ENCODE measurements at regions not wholly inside any gene's neighbourhood (a gene's known extent, or its start where the extent isn't known, plus 50 kb on each side); places are given as distances from the start of the nearest gene placed in this dataset.
A peak's percentile ranks its signal among the peaks of the same experiment; 100 is the strongest.

DNA sequence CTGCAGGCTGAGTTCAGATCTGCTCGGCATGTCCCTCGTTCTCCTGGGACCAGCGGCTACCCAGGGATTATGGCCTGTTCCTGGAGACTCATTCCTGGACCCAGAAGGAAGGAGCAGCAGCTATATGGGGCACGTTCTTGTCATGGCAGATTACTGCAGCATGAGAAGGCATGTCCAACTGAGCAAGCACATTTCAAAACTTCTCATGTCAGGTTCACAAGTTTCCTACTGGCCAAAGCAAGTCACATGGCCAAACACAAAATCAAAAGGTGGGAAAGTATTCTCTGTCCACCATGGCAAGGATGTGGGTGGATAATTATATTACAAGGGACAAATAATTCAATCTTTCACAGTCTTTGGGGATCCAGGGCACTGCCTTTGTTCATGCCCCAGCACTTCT, 71.9 kb upstream of the C15orf39 start:
- no peaks in the 10 kb centered on the region for H3K27me3 ChIP-seq
- H3K4me1 ChIP-seq: peaks cover 22% of the 10 kb centered on the region
- no peaks in the 10 kb centered on the region for H3K9me3 ChIP-seq
- H3K27ac ChIP-seq: no peak overlapping the region
- H4K20me1 ChIP-seq: no peaks in the 10 kb centered on the region
- H3K4me3 ChIP-seq: no peak overlapping the region
- H3K36me3 ChIP-seq: no peaks in the 10 kb centered on the region
- H3K4me2 ChIP-seq: no peak overlapping the region
- no peak overlapping the region for H3K9ac ChIP-seq
- TF ChIP-seq Cebpa-rat (IDR thresholded peaks at IDR 0.05): no peak

DNA sequence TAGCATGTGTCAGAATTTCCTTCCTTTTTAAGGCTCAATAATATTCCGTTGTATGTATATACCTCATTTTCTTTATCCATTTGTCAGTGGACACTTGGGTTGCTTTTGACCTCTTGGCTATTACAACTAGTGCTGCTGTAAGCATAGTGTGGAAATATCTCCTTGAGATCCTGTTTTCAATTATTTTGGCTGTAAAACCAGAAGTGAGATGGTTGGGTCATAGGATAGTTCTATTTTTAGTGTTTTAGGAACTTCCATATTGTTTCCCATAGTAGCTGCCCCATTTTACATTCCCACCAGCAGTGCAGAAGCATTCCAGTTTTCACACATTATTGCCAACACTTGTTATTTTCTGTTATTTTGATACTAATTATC, 70.4 kb upstream of the C15orf39 start:
- Histone ChIP-seq H3K4me2 (peak overlapping the region; percentile 17; the same call in 1 of the 2 replicates), H4K20me1 (no peaks in the 10 kb centered on the region), H3K4me3 (no peak overlapping the region), H3K9ac (no peak overlapping the region), H3K36me3 (no peaks in the 10 kb centered on the region), H3K27ac (no peak overlapping the region), H3K9me3 (no peaks in the 10 kb centered on the region), H3K27me3 (no peaks in the 10 kb centered on the region), H3K4me1 (peaks cover 9% of the 10 kb centered on the region; the same call in 1 of the 2 replicates)
- no peak for TF ChIP-seq Cebpa-rat (IDR thresholded peaks at IDR 0.05)

GRCh38 chr15:75134748-75135147, 66.9 kb upstream of the C15orf39 start:
- Histone ChIP-seq H4K20me1 (no peaks in the 10 kb centered on the region), H3K27me3 (no peaks in the 10 kb centered on the region), H3K4me3 (no peak overlapping the region), H3K4me2 (no peak overlapping the region), H3K36me3 (no peaks in the 10 kb centered on the region), H3K4me1 (peaks cover 9% of the 10 kb centered on the region; the same call in 1 of the 2 replicates), H3K27ac (no peak overlapping the region), H3K9ac (no peak overlapping the region), H3K9me3 (peaks cover 9% of the 10 kb centered on the region; the same call in 1 of the 2 replicates)
- no peak for TF ChIP-seq Cebpa-rat (IDR thresholded peaks at IDR 0.05)

- no peaks in the 10 kb centered on the region for H4K20me1 ChIP-seq
- no peaks in the 10 kb centered on the region for H3K36me3 ChIP-seq
- H3K4me2 ChIP-seq: no peak overlapping the region
- H3K9me3 ChIP-seq: peaks cover 22% of the 10 kb centered on the region
- peaks cover 2% of the 10 kb centered on the region; the same call in 1 of the 2 replicates for H3K4me1 ChIP-seq
- TF ChIP-seq Cebpa-rat (IDR thresholded peaks at IDR 0.05): no peak
- no peak overlapping the region for H3K4me3 ChIP-seq
- H3K27ac ChIP-seq: no peak overlapping the region
- no peaks in the 10 kb centered on the region for H3K27me3 ChIP-seq
- H3K9ac ChIP-seq: no peak overlapping the region
Observed at GRCh38 chr15:75136118-75136517, 65.6 kb upstream of the C15orf39 start.

GRCh38 chr15:75136758-75137157, 64.9 kb upstream of the C15orf39 start:
- H3K9ac ChIP-seq: no peak overlapping the region
- H3K27me3 ChIP-seq: no peaks in the 10 kb centered on the region
- no peak overlapping the region for H3K4me2 ChIP-seq
- no peaks in the 10 kb centered on the region for H3K36me3 ChIP-seq
- no peaks in the 10 kb centered on the region for H4K20me1 ChIP-seq
- peaks cover 29% of the 10 kb centered on the region for H3K9me3 ChIP-seq
- H3K4me1 ChIP-seq: no peaks in the 10 kb centered on the region
- TF ChIP-seq Cebpa-rat (IDR thresholded peaks at IDR 0.05): no peak
- no peak overlapping the region for H3K27ac ChIP-seq
- H3K4me3 ChIP-seq: no peak overlapping the region

DNA sequence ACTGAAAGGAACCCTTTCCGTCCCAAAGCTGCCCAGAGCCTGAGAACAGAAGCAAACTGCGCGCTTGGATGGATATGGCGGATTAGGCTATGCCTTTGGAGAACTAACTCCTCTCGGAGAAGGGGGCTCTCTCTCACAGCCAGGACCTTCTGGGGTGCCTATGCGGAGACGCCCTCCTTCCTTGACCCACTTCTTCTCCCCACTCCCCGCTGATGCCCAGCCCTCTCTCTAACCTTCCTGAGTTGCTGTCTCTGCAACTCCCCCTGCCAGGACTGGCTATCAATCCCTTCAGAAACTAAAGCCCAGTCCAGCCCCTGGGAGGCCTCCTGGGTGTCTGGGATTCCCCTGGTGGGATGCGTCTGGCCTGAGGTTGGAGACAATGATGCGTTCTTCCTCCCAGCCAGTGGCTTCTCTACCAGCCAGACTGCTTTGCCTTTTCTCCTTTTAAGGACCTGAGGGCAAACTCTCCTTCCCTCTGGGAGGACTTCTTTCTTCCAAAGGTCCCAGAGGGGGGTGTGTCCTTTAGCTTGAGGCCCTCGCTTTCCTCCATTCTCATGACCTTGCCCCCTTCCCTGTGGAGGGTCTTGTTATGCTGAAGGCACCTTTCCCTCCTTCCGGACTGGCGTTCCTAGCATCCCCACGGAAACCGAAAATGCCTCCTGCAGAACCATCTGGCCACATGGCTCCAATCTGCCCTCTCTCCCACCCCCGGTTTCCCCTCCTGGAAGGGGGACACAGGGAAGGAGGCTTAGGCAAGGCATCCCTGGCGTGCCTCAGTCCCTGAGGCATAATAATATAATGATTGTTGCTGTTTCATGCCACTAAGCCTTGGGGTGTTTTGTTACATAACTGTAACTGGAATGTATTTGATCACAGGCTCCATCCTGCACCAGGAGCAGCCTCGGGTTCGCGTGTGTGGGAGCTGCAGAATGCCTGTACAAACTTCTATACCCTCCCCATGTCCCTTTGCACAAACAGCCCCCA, 63.4 kb upstream of the C15orf39 start:
- H3K9ac ChIP-seq: no peak overlapping the region
- no peak overlapping the region for H3K27ac ChIP-seq
- no peak overlapping the region for H3K4me2 ChIP-seq

GRCh38 chr15:75140080-75140879, 61.4 kb upstream of the C15orf39 start:
- Histone ChIP-seq H3K36me3 (no peaks in the 10 kb centered on the region), H3K9ac (no peak overlapping the region), H3K4me2 (no peak overlapping the region), H3K4me1 (no peaks in the 10 kb centered on the region), H4K20me1 (no peaks in the 10 kb centered on the region), H3K27me3 (no peaks in the 10 kb centered on the region), H3K4me3 (no peak overlapping the region), H3K27ac (no peak overlapping the region), H3K9me3 (peaks cover 63% of the 10 kb centered on the region)
- no peak for TF ChIP-seq Cebpa-rat (IDR thresholded peaks at IDR 0.05)

More for the DNA sequence above, 63.4 kb upstream of the C15orf39 start:
- Histone ChIP-seq H3K9me3 (peaks cover 43% of the 10 kb centered on the region), H3K27me3 (no peaks in the 10 kb centered on the region), H3K36me3 (no peaks in the 10 kb centered on the region), H3K4me1 (no peaks in the 10 kb centered on the region), H4K20me1 (no peaks in the 10 kb centered on the region), H3K4me3 (no peak overlapping the region)
- no peak for TF ChIP-seq Cebpa-rat (IDR thresholded peaks at IDR 0.05)

DNA sequence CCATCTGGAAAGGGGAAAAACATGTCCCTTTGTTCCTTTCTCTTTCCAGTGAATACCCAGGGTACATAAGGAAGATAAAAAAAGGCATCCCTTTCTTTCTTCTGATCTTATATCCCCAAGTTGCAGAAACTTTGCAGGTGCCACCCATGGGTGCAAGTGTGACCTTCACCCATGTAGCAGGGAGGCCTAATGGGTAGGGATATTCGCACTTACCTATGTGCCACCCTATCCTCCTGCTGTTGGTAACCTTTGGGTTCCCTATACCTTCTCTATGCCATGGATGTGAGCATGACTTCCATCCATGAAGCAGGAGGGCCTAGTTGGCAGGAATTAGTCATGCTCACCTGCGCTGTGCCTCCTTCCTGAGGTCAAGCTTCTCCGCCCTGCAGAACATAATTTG, 59.2 kb upstream of the C15orf39 start:
- Histone ChIP-seq H3K4me2 (no peak overlapping the region), H3K36me3 (no peaks in the 10 kb centered on the region), H4K20me1 (no peaks in the 10 kb centered on the region), H3K9me3 (peaks cover 83% of the 10 kb centered on the region), H3K27me3 (no peaks in the 10 kb centered on the region), H3K9ac (no peak overlapping the region), H3K4me1 (no peaks in the 10 kb centered on the region), H3K4me3 (peak overlapping the region; percentile 25; the same call in 1 of the 2 replicates), H3K27ac (no peak overlapping the region)
- no peak for TF ChIP-seq Cebpa-rat (IDR thresholded peaks at IDR 0.05)

- H3K4me2 ChIP-seq: no peak overlapping the region
- no peaks in the 10 kb centered on the region for H3K36me3 ChIP-seq
- H3K4me1 ChIP-seq: no peaks in the 10 kb centered on the region
- H3K9ac ChIP-seq: no peak overlapping the region
- H3K4me3 ChIP-seq: peak overlapping the region; percentile 21; the same call in 1 of the 2 replicates
- H4K20me1 ChIP-seq: no peaks in the 10 kb centered on the region
- H3K27ac ChIP-seq: no peak overlapping the region
- no peaks in the 10 kb centered on the region for H3K27me3 ChIP-seq
- no peak for TF ChIP-seq Cebpa-rat (IDR thresholded peaks at IDR 0.05)
- peaks cover 97% of the 10 kb centered on the region for H3K9me3 ChIP-seq
Observed at GRCh38 chr15:75143738-75144334, 57.8 kb upstream of the C15orf39 start.

Measured in BLaER1 (cell line).